ENCODE measurements at regions not wholly inside any gene's neighbourhood (a gene's known extent, or its start where the extent isn't known, plus 50 kb on each side); places are given as distances from the start of the nearest gene placed in this dataset.

GRCh38 chr3:90032980-90033641, 925.7 kb downstream of the EPHA3 start:
- no peak overlapping the region for H2AFZ ChIP-seq (ENCODE audit: low read depth)
- H3K27ac ChIP-seq = no peak overlapping the region
- no peak overlapping the region for H3K4me3 ChIP-seq (IDR thresholded peaks at IDR 0.05; ENCODE audit: insufficient read depth, low read depth, low read length)

GRCh38 chr3:90034038-90034437, 926.6 kb downstream of the EPHA3 start:
- no peaks in the 10 kb centered on the region for H3K4me1 ChIP-seq (ENCODE audit: low read depth, poor library complexity, severe bottlenecking)
- TF ChIP-seq CTCF (conservative IDR thresholded peaks at IDR 0.05; ENCODE audit: low read depth, low read length) = no peak
- H3K27ac ChIP-seq = no peak overlapping the region

More at GRCh38 chr3:90032980-90033641, 925.7 kb downstream of the EPHA3 start:
- no peaks in the 10 kb centered on the region for H3K27me3 ChIP-seq (ENCODE audit: insufficient read depth, low read depth)
- no peaks in the 10 kb centered on the region for H3K36me3 ChIP-seq (ENCODE audit: insufficient read depth)
- no peak for TF ChIP-seq CTCF (conservative IDR thresholded peaks at IDR 0.05; ENCODE audit: low read depth, low read length)
- no peak overlapping the region for H3K9ac ChIP-seq
- H3K79me2 ChIP-seq (ENCODE audit: insufficient read depth, low read depth) = no peaks in the 10 kb centered on the region
- no peak overlapping the region for H3K4me2 ChIP-seq
- no peaks in the 10 kb centered on the region for H4K20me1 ChIP-seq (ENCODE audit: insufficient read depth)
- H3K4me1 ChIP-seq (ENCODE audit: low read depth, poor library complexity, severe bottlenecking) = no peaks in the 10 kb centered on the region

GRCh38 chr3:90035643-90036042, 928.2 kb downstream of the EPHA3 start:
- Histone ChIP-seq H3K4me2 (no peak overlapping the region), H3K4me1 (ENCODE audit: low read depth, poor library complexity, severe bottlenecking) (peaks cover 7% of the 10 kb centered on the region), H4K20me1 (ENCODE audit: insufficient read depth) (no peaks in the 10 kb centered on the region), H3K27me3 (ENCODE audit: insufficient read depth, low read depth) (no peaks in the 10 kb centered on the region), H3K27ac (no peak overlapping the region), H3K9ac (no peak overlapping the region), H3K79me2 (ENCODE audit: insufficient read depth, low read depth) (no peaks in the 10 kb centered on the region), H3K4me3 (IDR thresholded peaks at IDR 0.05; ENCODE audit: insufficient read depth, low read depth, low read length) (no peak overlapping the region), H2AFZ (ENCODE audit: low read depth) (no peak overlapping the region), H3K36me3 (ENCODE audit: insufficient read depth) (no peaks in the 10 kb centered on the region)
- no peak for TF ChIP-seq CTCF (conservative IDR thresholded peaks at IDR 0.05; ENCODE audit: low read depth, low read length)

More at GRCh38 chr3:90034038-90034437, 926.6 kb downstream of the EPHA3 start:
- Histone ChIP-seq H3K36me3 (ENCODE audit: insufficient read depth) (no peaks in the 10 kb centered on the region), H3K27me3 (ENCODE audit: insufficient read depth, low read depth) (no peaks in the 10 kb centered on the region), H3K4me3 (IDR thresholded peaks at IDR 0.05; ENCODE audit: insufficient read depth, low read depth, low read length) (no peak overlapping the region), H3K4me2 (no peak overlapping the region), H3K79me2 (ENCODE audit: insufficient read depth, low read depth) (no peaks in the 10 kb centered on the region), H3K9ac (no peak overlapping the region), H4K20me1 (ENCODE audit: insufficient read depth) (no peaks in the 10 kb centered on the region), H2AFZ (ENCODE audit: low read depth) (no peak overlapping the region)

- Histone ChIP-seq H3K27ac (no peak overlapping the region), H3K4me2 (no peak overlapping the region), H3K27me3 (ENCODE audit: insufficient read depth, low read depth) (no peaks in the 10 kb centered on the region), H4K20me1 (ENCODE audit: insufficient read depth) (no peaks in the 10 kb centered on the region), H3K4me3 (IDR thresholded peaks at IDR 0.05; ENCODE audit: insufficient read depth, low read depth, low read length) (no peak overlapping the region), H3K36me3 (ENCODE audit: insufficient read depth) (no peaks in the 10 kb centered on the region), H3K4me1 (ENCODE audit: low read depth, poor library complexity, severe bottlenecking) (peaks cover 7% of the 10 kb centered on the region), H2AFZ (ENCODE audit: low read depth) (no peak overlapping the region), H3K79me2 (ENCODE audit: insufficient read depth, low read depth) (no peaks in the 10 kb centered on the region), H3K9ac (no peak overlapping the region)
- no peak for TF ChIP-seq CTCF (conservative IDR thresholded peaks at IDR 0.05; ENCODE audit: low read depth, low read length)
Observed at GRCh38 chr3:90036939-90037469, 929.6 kb downstream of the EPHA3 start.

All from KMS-11 (cell line).